GM18498 (cell line): ENCODE measurements at regions not wholly inside any gene's neighbourhood (a gene's known extent, or its start where the extent isn't known, plus 50 kb on each side); places are given as distances from the start of the nearest gene placed in this dataset.

Source experiments
- ATAC-seq: cut with Tn5 transposase; IDR thresholded peaks from one replicate; pipeline ENCODE4 v1.9.1; 2021; ENCODE audit warnings: mild to moderate bottlenecking, moderate library complexity; ENCODE audit not compliant: unreplicated experiment

- ATAC-seq: no peak
Observed at GRCh38 chr11:80420374-80420773, 979.5 kb upstream of the TENM4 start.

GRCh38 chr11:80417681-80418080 is 976.9 kb upstream of the TENM4 start:
- no peak for ATAC-seq

GRCh38 chr11:80415580-80415979 is 974.8 kb upstream of the TENM4 start:
- no peak for ATAC-seq

GRCh38 chr11:80414181-80415165 is 973.6 kb upstream of the TENM4 start:
- no peak for ATAC-seq

- no peak for ATAC-seq
Observed at GRCh38 chr11:80412604-80413003, 971.8 kb upstream of the TENM4 start.

GRCh38 chr11:80393210-80393609 is 952.4 kb upstream of the TENM4 start:
- ATAC-seq: no peak

GRCh38 chr11:80390505-80390904 is 949.7 kb upstream of the TENM4 start:
- no peak for ATAC-seq

GRCh38 chr11:80388536-80388935 is 947.7 kb upstream of the TENM4 start:
- no peak for ATAC-seq

GRCh38 chr11:80388130-80388529 is 947.3 kb upstream of the TENM4 start:
- ATAC-seq: no peak

- no peak for ATAC-seq
Observed at GRCh38 chr11:80383655-80384054, 942.8 kb upstream of the TENM4 start.

GRCh38 chr11:80379620-80380278 is 938.9 kb upstream of the TENM4 start:
- ATAC-seq: no peak

- no peak for ATAC-seq
Observed at GRCh38 chr11:80371931-80372330, 931.1 kb upstream of the TENM4 start.

- ATAC-seq: peak; percentile 5
Observed at GRCh38 chr11:80365980-80366379, 925.1 kb upstream of the TENM4 start.

- peak; percentile 84 for ATAC-seq
Observed at GRCh38 chr11:80365076-80365725, 924.4 kb upstream of the TENM4 start.

- no peak for ATAC-seq
Observed at GRCh38 chr11:80362563-80363340, 921.9 kb upstream of the TENM4 start.

- ATAC-seq: no peak
Observed at GRCh38 chr11:80355251-80355650, 914.4 kb upstream of the TENM4 start.

GRCh38 chr11:80350541-80350940 is 909.7 kb upstream of the TENM4 start:
- no peak for ATAC-seq

- ATAC-seq: no peak
Observed at GRCh38 chr11:80349997-80350396, 909.2 kb upstream of the TENM4 start.

GRCh38 chr11:80346353-80347059 is 905.7 kb upstream of the TENM4 start:
- ATAC-seq: no peak

GRCh38 chr11:80343436-80343835 is 902.6 kb upstream of the TENM4 start:
- no peak for ATAC-seq
